WERI-Rb-1 (cell line): ENCODE measurements at regions not wholly inside any gene's neighbourhood (a gene's known extent, or its start where the extent isn't known, plus 50 kb on each side); places are given as distances from the start of the nearest gene placed in this dataset.

Source experiments
- DNase-seq: peaks from one replicate; pipeline ENCODE4 v3.0.0-alpha.2; 2020
- H3K27ac ChIP-seq: fragments of 250-450 bp; sonication (Bioruptor Pico); 2 replicates; pipeline ENCODE4 v1.5.1; 2020; ENCODE audit warnings: mild to moderate bottlenecking, moderate library complexity
- H3K27me3 ChIP-seq: fragments of 250-450 bp; sonication (Bioruptor Pico); 2 replicates; pipeline ENCODE4 v1.5.1; 2021; ENCODE audit warnings: mild to moderate bottlenecking, low read depth, moderate library complexity; ENCODE audit not compliant: insufficient read depth, severe bottlenecking
- H3K36me3 ChIP-seq: fragments of 250-450 bp; sonication (Bioruptor Pico); 2 replicates; pipeline ENCODE4 v1.5.1; 2020; ENCODE audit warnings: mild to moderate bottlenecking, moderate library complexity
- H3K4me3 ChIP-seq: 2 replicates; pipeline ENCODE4 v1.5.1; 2011; ENCODE audit warnings: low read depth, mild to moderate bottlenecking, control low read depth, low read length
- H3K9me3 ChIP-seq: fragments of 250-450 bp; sonication (Bioruptor Pico); 2 replicates; pipeline ENCODE4 v1.5.1; 2021; ENCODE audit warnings: mild to moderate bottlenecking, moderate library complexity; ENCODE audit not compliant: severe bottlenecking
- CTCF ChIP-seq: IDR thresholded peaks from 2 replicates; pipeline ENCODE4 v1.5.1; 2011; ENCODE audit warnings: low read depth, mild to moderate bottlenecking, control low read depth, inconsistent platforms, low read length

DNA sequence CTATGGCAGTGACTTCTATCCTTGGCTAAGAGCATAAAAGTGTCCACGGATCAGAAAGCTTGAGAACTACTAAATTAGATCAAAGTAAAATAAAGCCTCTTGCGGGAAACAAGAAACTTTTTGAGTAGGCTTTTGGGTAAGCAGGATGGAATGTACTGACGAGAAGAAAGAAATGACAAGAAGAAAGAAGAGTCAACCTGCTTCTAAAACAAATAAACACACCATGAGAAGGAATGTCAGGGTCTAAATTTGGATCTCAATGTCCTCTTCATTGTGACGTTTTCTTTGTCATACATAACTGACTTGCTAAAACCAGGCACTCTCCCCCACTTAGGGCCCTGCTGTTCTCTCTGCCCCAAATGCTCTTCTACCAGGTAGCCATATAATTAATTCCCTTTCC, 290.1 kb upstream of the PTGER4 start:
- DNase-seq, result no peak
- Histone ChIP-seq H3K9me3 (no peaks in the 10 kb centered on the region), H3K36me3 (no peaks in the 10 kb centered on the region), H3K27me3 (no peaks in the 10 kb centered on the region), H3K27ac (no peak overlapping the region), H3K4me3 (no peak overlapping the region)
- TF ChIP-seq CTCF, result no peak

DNA sequence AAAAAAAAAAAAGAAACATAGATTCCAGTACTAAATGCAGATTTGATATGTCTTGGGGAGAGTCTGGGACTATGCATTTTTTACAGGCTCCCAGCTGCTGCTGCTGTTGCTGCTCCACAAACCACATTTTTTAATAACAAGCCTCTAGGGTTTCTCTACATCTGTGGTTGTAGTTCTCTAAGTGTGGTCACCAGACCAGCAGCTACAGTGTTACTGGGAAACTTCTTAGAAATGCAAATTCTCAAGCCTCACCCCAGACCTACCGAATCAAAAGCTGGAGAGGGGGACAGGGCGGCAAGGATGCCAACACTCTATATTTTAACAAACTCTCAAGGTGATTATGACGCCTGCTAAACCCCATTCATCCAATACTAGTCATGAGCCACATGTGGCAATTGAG, 293.4 kb upstream of the PTGER4 start:
- no peaks in the 10 kb centered on the region for H3K9me3 ChIP-seq
- no peaks in the 10 kb centered on the region for H3K27me3 ChIP-seq
- no peak for TF ChIP-seq CTCF
- H3K36me3 ChIP-seq, result no peaks in the 10 kb centered on the region
- H3K4me3 ChIP-seq, result no peak overlapping the region
- DNase-seq, result no peak
- H3K27ac ChIP-seq, result no peak overlapping the region

DNA sequence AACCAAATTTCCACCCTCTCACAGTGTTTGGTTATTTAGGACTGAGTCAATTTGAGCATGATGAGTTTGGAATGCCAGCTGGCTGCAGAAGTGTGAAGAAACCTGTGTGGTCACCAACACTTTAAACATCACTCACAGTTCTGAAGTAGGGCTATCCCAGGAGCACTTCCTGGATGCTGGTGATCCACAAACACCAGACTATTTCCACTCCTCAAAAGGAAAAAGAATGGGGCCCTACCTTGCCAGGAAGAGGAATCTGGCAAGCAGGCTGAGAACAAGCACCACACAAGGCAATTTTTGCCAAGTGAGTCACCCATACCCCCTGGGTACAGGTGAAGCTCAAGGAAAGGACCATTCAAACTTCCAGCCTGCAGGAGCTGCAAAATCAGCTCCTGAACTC, 294.2 kb upstream of the PTGER4 start:
- Histone ChIP-seq H3K27me3 (no peaks in the 10 kb centered on the region), H3K9me3 (no peaks in the 10 kb centered on the region), H3K36me3 (no peaks in the 10 kb centered on the region), H3K4me3 (no peak overlapping the region), H3K27ac (no peak overlapping the region)
- no peak for DNase-seq
- TF ChIP-seq CTCF, result no peak

DNA sequence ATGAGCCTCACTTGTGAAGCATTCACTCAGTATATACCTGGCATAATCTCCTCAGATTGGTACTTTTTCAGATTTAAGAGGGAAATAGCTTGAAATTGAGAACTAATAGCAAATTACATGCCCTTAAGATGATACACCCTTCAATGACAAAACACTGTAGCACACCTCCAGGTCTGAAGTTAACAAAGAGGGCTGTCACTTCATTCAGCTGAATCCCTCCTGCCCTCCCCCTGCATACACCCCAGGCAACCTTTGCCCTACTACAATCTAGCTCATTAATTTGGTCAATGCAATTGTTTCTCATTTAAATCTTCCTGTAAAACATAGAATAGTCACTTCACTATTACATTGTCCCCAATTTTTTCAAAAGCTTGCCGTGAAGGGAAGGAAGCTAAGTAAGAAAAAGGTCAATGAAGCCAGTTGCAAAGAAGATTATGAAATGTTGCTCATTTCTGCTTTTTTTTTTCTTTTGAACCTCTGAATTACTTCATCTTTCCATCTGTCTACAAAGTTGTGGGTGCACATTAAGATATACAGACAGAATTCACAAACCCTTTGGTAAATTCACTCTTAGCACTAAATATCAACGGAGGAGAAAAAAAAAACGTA, 294.8 kb upstream of the PTGER4 start:
- H3K9me3 ChIP-seq, result no peaks in the 10 kb centered on the region
- no peak for TF ChIP-seq CTCF
- no peaks in the 10 kb centered on the region for H3K27me3 ChIP-seq
- no peak for DNase-seq
- no peak overlapping the region for H3K4me3 ChIP-seq
- H3K27ac ChIP-seq, result no peak overlapping the region
- H3K36me3 ChIP-seq, result no peaks in the 10 kb centered on the region

DNA sequence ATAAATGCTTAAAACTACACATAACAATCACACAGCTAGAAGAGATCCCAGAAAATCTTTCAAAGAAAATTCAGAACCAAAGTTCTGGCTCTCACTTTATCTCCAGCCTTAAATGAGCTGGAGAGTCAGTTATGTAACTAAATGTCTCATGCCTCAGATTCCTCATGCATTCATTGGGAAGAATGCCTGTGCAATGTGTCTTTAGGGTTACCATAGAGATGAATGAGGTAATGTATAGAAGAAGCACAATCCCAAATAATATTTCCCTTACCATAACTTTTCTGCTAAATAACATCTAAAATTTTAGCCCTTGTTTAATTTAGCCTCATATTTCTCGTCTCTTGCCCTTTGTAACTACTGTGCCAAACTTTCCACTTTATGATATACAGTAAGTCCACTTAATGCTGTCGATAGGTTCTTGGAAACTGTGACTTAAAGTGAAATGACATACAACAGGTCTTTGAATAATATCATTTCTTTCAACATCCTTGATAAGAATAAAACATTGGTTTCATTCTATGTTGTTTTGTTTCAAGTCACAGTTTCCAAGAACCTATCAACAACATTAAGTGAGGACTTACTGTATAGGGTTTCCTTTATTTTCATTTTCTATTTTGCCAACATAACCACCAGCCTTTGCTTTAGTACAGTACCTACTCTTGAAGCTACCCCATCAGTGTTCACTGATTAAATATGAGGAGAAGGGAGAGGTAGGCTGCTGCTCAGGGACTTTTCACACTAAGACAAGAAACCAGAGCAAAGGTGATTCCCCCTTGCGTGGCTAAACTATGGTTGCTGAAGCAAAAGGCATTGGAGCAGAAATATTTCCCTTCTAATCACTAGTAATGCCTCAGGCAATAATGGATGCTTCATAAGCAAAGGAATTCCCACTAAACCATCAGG, 295.7 kb upstream of the PTGER4 start:
- Histone ChIP-seq H3K27me3 (no peaks in the 10 kb centered on the region), H3K27ac (no peak overlapping the region), H3K9me3 (no peaks in the 10 kb centered on the region), H3K36me3 (no peaks in the 10 kb centered on the region), H3K4me3 (no peak overlapping the region)
- DNase-seq, result no peak
- no peak for TF ChIP-seq CTCF
